ENCODE measurements at regions not wholly inside any gene's neighbourhood (a gene's known extent, or its start where the extent isn't known, plus 50 kb on each side); places are given as distances from the start of the nearest gene placed in this dataset.

GRCh38 chr1:221937155-221937953 is 195.5 kb upstream of the DUSP10 start:
- TF ChIP-seq POLR2AphosphoS5 (IDR thresholded peaks at IDR 0.05), result no peak
- no peak for TF ChIP-seq CTCF (IDR thresholded peaks at IDR 0.05)
- TF ChIP-seq EP300 (IDR thresholded peaks at IDR 0.05), result no peak
- no peak for TF ChIP-seq POLR2A (IDR thresholded peaks at IDR 0.05)
- DNase-seq, result no peak
- H3K27me3 ChIP-seq, result no peaks in the 10 kb centered on the region
- no peak overlapping the region for H3K27ac ChIP-seq
- WGBS, 5 donors, result 77 to 85% (median 84%) methylated on average over 9 of the region's 9 CpGs
- intact Hi-C loops (cut with DNase I; ENCODE audit: low total_unique reads), result no loop called here
- no peaks in the 10 kb centered on the region for H3K4me1 ChIP-seq
- peaks cover 0 to 8% (median 0%) of the 10 kb centered on the region in 4 donors for H3K9me3 ChIP-seq
- no peak overlapping the region for H3K4me3 ChIP-seq
- H3K36me3 ChIP-seq, result no peaks in the 10 kb centered on the region

- H3K4me3 ChIP-seq, result no peak overlapping the region
- H3K4me1 ChIP-seq, result no peaks in the 10 kb centered on the region
- no peaks in the 10 kb centered on the region for H3K36me3 ChIP-seq
- TF ChIP-seq POLR2AphosphoS5 (IDR thresholded peaks at IDR 0.05) (no peak), POLR2A (IDR thresholded peaks at IDR 0.05) (no peak), CTCF (IDR thresholded peaks at IDR 0.05) (no peak), EP300 (IDR thresholded peaks at IDR 0.05) (no peak)
- peaks cover 0 to 9% (median 0%) of the 10 kb centered on the region in 4 donors for H3K9me3 ChIP-seq
- DNase-seq, result no peak
- WGBS, 5 donors, result 92 to 100% (median 97%) methylated on average over 2 of the region's 2 CpGs
- H3K27ac ChIP-seq, result no peak overlapping the region
- no peaks in the 10 kb centered on the region for H3K27me3 ChIP-seq
- intact Hi-C loops (cut with DNase I; ENCODE audit: low total_unique reads), result no loop called here
Observed at GRCh38 chr1:221933814-221934213, 191.9 kb upstream of the DUSP10 start.

- H3K4me3 ChIP-seq, result no peak overlapping the region
- no peak for DNase-seq
- no peaks in the 10 kb centered on the region for H3K4me1 ChIP-seq
- 61 to 77% (median 66%) methylated on average over 4 of the region's 4 CpGs for WGBS, 5 donors
- intact Hi-C loops (cut with DNase I; ENCODE audit: low total_unique reads), result no loop called here
- H3K27me3 ChIP-seq, result no peaks in the 10 kb centered on the region
- no peaks in the 10 kb centered on the region for H3K36me3 ChIP-seq
- TF ChIP-seq CTCF (IDR thresholded peaks at IDR 0.05) (no peak), POLR2A (IDR thresholded peaks at IDR 0.05) (no peak), POLR2AphosphoS5 (IDR thresholded peaks at IDR 0.05) (no peak), EP300 (IDR thresholded peaks at IDR 0.05) (no peak)
- no peak overlapping the region for H3K27ac ChIP-seq
- peaks cover 0 to 3% (median 0%) of the 10 kb centered on the region in 4 donors for H3K9me3 ChIP-seq
Observed at GRCh38 chr1:221926441-221926840, 184.6 kb upstream of the DUSP10 start.

- WGBS, 5 donors, result 22 to 78% (median 61%) methylated on average over 1 of the region's 1 CpG
- H3K36me3 ChIP-seq, result no peaks in the 10 kb centered on the region
- H3K27me3 ChIP-seq, result no peaks in the 10 kb centered on the region
- H3K4me3 ChIP-seq, result no peak overlapping the region
- H3K9me3 ChIP-seq, result peaks cover 0 to 3% (median 0%) of the 10 kb centered on the region in 4 donors
- intact Hi-C loops (cut with DNase I; ENCODE audit: low total_unique reads), result no loop called here
- TF ChIP-seq POLR2AphosphoS5 (IDR thresholded peaks at IDR 0.05) (no peak), POLR2A (IDR thresholded peaks at IDR 0.05) (no peak), EP300 (IDR thresholded peaks at IDR 0.05) (no peak), CTCF (IDR thresholded peaks at IDR 0.05) (no peak)
- H3K4me1 ChIP-seq, result no peaks in the 10 kb centered on the region
- DNase-seq, result no peak
- H3K27ac ChIP-seq, result no peak overlapping the region
Observed at GRCh38 chr1:221925947-221926346, 184.1 kb upstream of the DUSP10 start.

Measured in stomach (tissue), 8 donors.